ENCODE measurements at regions not wholly inside any gene's neighbourhood (a gene's known extent, or its start where the extent isn't known, plus 50 kb on each side); places are given as distances from the start of the nearest gene placed in this dataset.

DNA sequence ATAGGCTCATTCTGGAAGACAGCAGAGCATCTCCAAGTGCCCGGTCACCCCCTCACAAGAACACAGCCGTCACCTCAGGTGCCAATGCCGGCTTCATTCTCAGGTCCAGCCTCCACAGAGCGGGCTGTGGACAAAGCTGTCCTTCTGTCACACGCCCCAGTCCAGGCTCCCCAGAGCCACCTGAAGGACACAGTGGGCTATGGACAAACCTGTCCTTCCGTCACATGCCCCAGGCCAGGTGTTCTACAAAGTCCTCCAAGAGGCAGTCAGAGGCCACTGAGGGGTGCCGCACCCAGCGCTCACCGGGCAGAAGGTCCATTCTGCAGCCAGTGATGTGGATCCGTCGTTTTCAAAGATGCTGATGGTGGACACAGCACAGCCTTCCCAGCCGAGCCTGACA is 173.2 kb upstream of the PPP2R2D start:
- H3T11ph ChIP-seq (ENCODE audit: low read length) = no peak overlapping the region
- no peak overlapping the region for H2BK12ac ChIP-seq (ENCODE audit: insufficient read length, low read depth, low read length)
- Mint-ChIP-seq H3K4me1 (peaks cover 23 to 33% of the 10 kb centered on the region in 2 experiments), H3K4me3 (no peak overlapping the region; a peak in 1 of 5 replicates), H3K9me3 (peaks cover 4 to 5% of the 10 kb centered on the region in 2 experiments), H3K36me3 (ENCODE audit: insufficient read depth in 1 of 3, low read depth in 3 of 3) (peaks cover 4 to 5% (median 4%) of the 10 kb centered on the region in 3 experiments; a peak in 5 of 7 replicates), H3K27ac (no peak overlapping the region), H3K27me3 (ENCODE audit: low read depth) (peaks cover 21% of the 10 kb centered on the region)
- H3K14ac ChIP-seq (ENCODE audit: insufficient read depth, low read length) = no peak overlapping the region
- TF ChIP-seq, protein P1, sequence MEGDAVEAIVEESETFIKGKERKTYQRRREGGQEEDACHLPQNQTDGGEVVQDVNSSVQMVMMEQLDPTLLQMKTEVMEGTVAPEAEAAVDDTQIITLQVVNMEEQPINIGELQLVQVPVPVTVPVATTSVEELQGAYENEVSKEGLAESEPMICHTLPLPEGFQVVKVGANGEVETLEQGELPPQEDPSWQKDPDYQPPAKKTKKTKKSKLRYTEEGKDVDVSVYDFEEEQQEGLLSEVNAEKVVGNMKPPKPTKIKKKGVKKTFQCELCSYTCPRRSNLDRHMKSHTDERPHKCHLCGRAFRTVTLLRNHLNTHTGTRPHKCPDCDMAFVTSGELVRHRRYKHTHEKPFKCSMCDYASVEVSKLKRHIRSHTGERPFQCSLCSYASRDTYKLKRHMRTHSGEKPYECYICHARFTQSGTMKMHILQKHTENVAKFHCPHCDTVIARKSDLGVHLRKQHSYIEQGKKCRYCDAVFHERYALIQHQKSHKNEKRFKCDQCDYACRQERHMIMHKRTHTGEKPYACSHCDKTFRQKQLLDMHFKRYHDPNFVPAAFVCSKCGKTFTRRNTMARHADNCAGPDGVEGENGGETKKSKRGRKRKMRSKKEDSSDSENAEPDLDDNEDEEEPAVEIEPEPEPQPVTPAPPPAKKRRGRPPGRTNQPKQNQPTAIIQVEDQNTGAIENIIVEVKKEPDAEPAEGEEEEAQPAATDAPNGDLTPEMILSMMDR (conservative IDR thresholded peaks at IDR 0.05) = no peak
- no peak overlapping the region for H2AFZ ChIP-seq (ENCODE audit: low read length)
- no peak overlapping the region for H2AK5ac ChIP-seq (ENCODE audit: insufficient read length, low read length)
- H3K4me2 ChIP-seq (ENCODE audit: insufficient read depth, insufficient read length, low read length) = no peak overlapping the region
- H2BK5ac ChIP-seq (ENCODE audit: insufficient read length, low read length) = no peak overlapping the region
- H3K79me1 ChIP-seq (ENCODE audit: insufficient read depth, low read depth, low read length, poor library complexity, severe bottlenecking) = no peaks in the 10 kb centered on the region
- no peak overlapping the region for H3K4ac ChIP-seq (ENCODE audit: low read depth, low read length)
- no peaks in the 10 kb centered on the region; the same call in 1 of the 2 replicates for H3K27me3 ChIP-seq (ENCODE audit: insufficient read depth, low read length)
- no peak overlapping the region for H4K91ac ChIP-seq (ENCODE audit: insufficient read length, low read depth, low read length)
- WGBS (ENCODE audit: extremely low coverage, insufficient read length, low lambda C conversion rate) = no CpG with 5 or more reads among the region's 12 CpGs
- DNase-seq = peak; percentile 21
- no peak overlapping the region for H3K18ac ChIP-seq (ENCODE audit: insufficient read length, low read depth, low read length)
- no peak overlapping the region for H3K23ac ChIP-seq (ENCODE audit: insufficient read length, low read depth, low read length)
- H3K9ac ChIP-seq (ENCODE audit: extremely low read depth, insufficient read length, low read length) = no peak overlapping the region
- no peak overlapping the region for H2BK120ac ChIP-seq (ENCODE audit: low read depth, low read length, poor library complexity, severe bottlenecking)
- H2BK20ac ChIP-seq (ENCODE audit: low read depth, low read length, poor library complexity, severe bottlenecking) = no peak overlapping the region
- no peak overlapping the region for H3K56ac ChIP-seq (ENCODE audit: insufficient read length, low read depth, low read length)
- no peak overlapping the region for H4K5ac ChIP-seq (ENCODE audit: insufficient read length, low read depth, low read length)
- no peak overlapping the region for H4K8ac ChIP-seq (replicated peaks; ENCODE audit: insufficient read length, low read depth, low read length)
- no peak overlapping the region for H2BK15ac ChIP-seq (ENCODE audit: low read depth, low read length)
- H3K27ac ChIP-seq (ENCODE audit: insufficient read length, low read depth, low read length) = no peak overlapping the region
- no peaks in the 10 kb centered on the region for H3K23me2 ChIP-seq (ENCODE audit: insufficient read length, low read depth, low read length, poor library complexity, severe bottlenecking)
- H4K20me1 ChIP-seq (ENCODE audit: control insufficient read depth, insufficient read depth, insufficient read length) = peaks cover 3% of the 10 kb centered on the region
- H3K79me2 ChIP-seq (ENCODE audit: insufficient read depth, low read length) = no peaks in the 10 kb centered on the region
- peaks cover 5% of the 10 kb centered on the region for H3K9me3 ChIP-seq (ENCODE audit: control insufficient read depth, low read depth, low read length)
- H3K4me1 ChIP-seq (ENCODE audit: insufficient read depth, low read length) = no peaks in the 10 kb centered on the region
